Type B pancreatic cell (in vitro differentiated cells): ENCODE measurements at regions not wholly inside any gene's neighbourhood (a gene's known extent, or its start where the extent isn't known, plus 50 kb on each side); places are given as distances from the start of the nearest gene placed in this dataset.

Source experiments
- DNase-seq: peaks from one replicate; pipeline ENCODE4 v3.0.0; 2021; ENCODE audit warnings: mixed read lengths; ENCODE audit not compliant: unreplicated experiment; ENCODE audit errors: extremely low spot score
- H3K27ac Mint-ChIP-seq: 2 replicates; pipeline ENCODE4 v1.8.0; 2021; ENCODE audit warnings: mild to moderate bottlenecking, mixed read lengths
- H3K27me3 Mint-ChIP-seq: 2 replicates; pipeline ENCODE4 v1.8.0; 2021; ENCODE audit warnings: mixed read lengths
- H3K36me3 Mint-ChIP-seq: 2 replicates; pipeline ENCODE4 v1.8.0; 2021; ENCODE audit warnings: mixed read lengths
- H3K4me1 Mint-ChIP-seq: one replicate; pipeline ENCODE4 v1.8.0; 2021; ENCODE audit warnings: mixed read lengths; ENCODE audit not compliant: unreplicated experiment
- H3K4me3 Mint-ChIP-seq: 2 replicates; pipeline ENCODE4 v1.8.0; 2021; ENCODE audit warnings: mild to moderate bottlenecking, mixed read lengths
- H3K9me3 Mint-ChIP-seq: 2 replicates; pipeline ENCODE4 v1.8.0; 2021; ENCODE audit warnings: mixed read lengths
- CTCF ChIP-seq: fragments of 200-600 bp; sonication (generic); conservative IDR thresholded peaks from 2 replicates; pipeline ENCODE4 v1.5.0; 2021; ENCODE audit warnings: antibody characterized with exemption, mild to moderate bottlenecking

GRCh38 chr9:108209132-108209685, 646.6 kb downstream of the ACTL7B start:
- H3K4me3 Mint-ChIP-seq = no peak overlapping the region
- no peaks in the 10 kb centered on the region for H3K36me3 Mint-ChIP-seq
- peaks cover 15% of the 10 kb centered on the region for H3K27me3 Mint-ChIP-seq
- H3K27ac Mint-ChIP-seq = no peak overlapping the region
- no peak for TF ChIP-seq CTCF
- peaks cover 4% of the 10 kb centered on the region for H3K4me1 Mint-ChIP-seq
- H3K9me3 Mint-ChIP-seq = no peaks in the 10 kb centered on the region
- DNase-seq = no peak

GRCh38 chr9:108207561-108208165, 648.1 kb downstream of the ACTL7B start:
- no peak for DNase-seq
- H3K36me3 Mint-ChIP-seq = no peaks in the 10 kb centered on the region
- no peak for TF ChIP-seq CTCF
- peaks cover 8% of the 10 kb centered on the region for H3K27me3 Mint-ChIP-seq
- peaks cover 4% of the 10 kb centered on the region for H3K4me1 Mint-ChIP-seq
- H3K27ac Mint-ChIP-seq = no peak overlapping the region
- no peaks in the 10 kb centered on the region for H3K9me3 Mint-ChIP-seq
- no peak overlapping the region for H3K4me3 Mint-ChIP-seq

- Mint-ChIP-seq H3K4me1 (peaks cover 4% of the 10 kb centered on the region), H3K4me3 (no peak overlapping the region), H3K9me3 (peaks cover 7% of the 10 kb centered on the region), H3K36me3 (no peaks in the 10 kb centered on the region), H3K27ac (no peak overlapping the region), H3K27me3 (peaks cover 4% of the 10 kb centered on the region)
- no peak for DNase-seq
- TF ChIP-seq CTCF = no peak
Measured at GRCh38 chr9:108205276-108205675, 650.5 kb downstream of the ACTL7B start.

GRCh38 chr9:108197899-108198298, 657.9 kb downstream of the ACTL7B start:
- H3K27ac Mint-ChIP-seq = no peak overlapping the region
- no peak overlapping the region for H3K4me3 Mint-ChIP-seq
- H3K27me3 Mint-ChIP-seq = peaks cover 8% of the 10 kb centered on the region
- no peak for TF ChIP-seq CTCF
- peaks cover 17% of the 10 kb centered on the region for H3K9me3 Mint-ChIP-seq
- no peaks in the 10 kb centered on the region for H3K4me1 Mint-ChIP-seq
- DNase-seq = no peak
- H3K36me3 Mint-ChIP-seq = no peaks in the 10 kb centered on the region

GRCh38 chr9:108197008-108197365, 658.8 kb downstream of the ACTL7B start:
- DNase-seq = no peak
- Mint-ChIP-seq H3K4me3 (no peak overlapping the region), H3K9me3 (peaks cover 17% of the 10 kb centered on the region), H3K27ac (no peak overlapping the region), H3K27me3 (peaks cover 14% of the 10 kb centered on the region), H3K4me1 (no peaks in the 10 kb centered on the region), H3K36me3 (no peaks in the 10 kb centered on the region)
- TF ChIP-seq CTCF = no peak
